ENCODE measurements at regions not wholly inside any gene's neighbourhood (a gene's known extent, or its start where the extent isn't known, plus 50 kb on each side); places are given as distances from the start of the nearest gene placed in this dataset.
"Not testable (repeated sequence)": the region's sequence is repeated elsewhere in the genome, so short reads cannot be mapped to it uniquely, and the experiment has no call there.

DNA sequence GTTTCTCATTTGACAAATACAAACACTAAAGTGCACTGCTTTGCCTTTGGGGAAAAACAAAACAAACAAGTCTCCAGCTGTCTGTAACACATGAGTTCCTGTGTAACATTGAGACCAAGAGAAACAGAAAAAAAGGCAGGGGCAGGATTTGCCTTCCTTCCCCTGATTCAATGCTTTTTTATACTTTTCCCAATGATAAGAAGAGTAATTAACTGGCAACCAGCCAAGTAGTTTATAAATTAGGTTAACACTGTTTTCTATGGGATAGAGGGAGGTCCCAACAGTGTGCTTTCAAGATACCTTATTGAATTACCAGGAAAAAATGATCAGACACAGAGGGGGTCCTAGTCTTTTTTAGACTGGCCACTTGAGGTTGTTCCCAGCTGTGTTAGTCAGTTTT, 346.8 kb downstream of the TRIM36 start:
- DNase-seq (ENCODE audit: low spot score), result no peak

DNA sequence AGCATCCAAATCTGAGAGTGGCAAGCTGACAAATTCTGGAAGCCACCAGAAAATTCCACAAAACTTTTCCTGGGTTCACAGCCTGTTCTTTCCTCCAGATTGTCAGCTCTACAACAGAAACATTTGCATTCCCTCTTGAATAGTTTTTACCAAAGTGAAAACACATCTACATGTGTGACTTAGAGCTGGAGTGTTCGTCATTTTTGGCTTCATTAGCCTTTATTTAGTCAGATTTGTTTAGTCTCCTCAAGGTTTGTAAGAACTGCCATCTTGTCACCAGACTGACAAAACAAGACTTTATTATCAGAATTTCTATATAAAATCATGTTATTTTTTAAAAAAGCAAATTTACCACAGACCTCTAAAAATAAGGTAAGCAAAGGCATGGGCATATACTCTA, 347.3 kb downstream of the TRIM36 start:
- DNase-seq (ENCODE audit: low spot score), result no peak

GRCh38 chr5:114790403-114790792, 379.3 kb downstream of the TRIM36 start:
- no peak for DNase-seq (ENCODE audit: low spot score)

- no peak for DNase-seq (ENCODE audit: low spot score)
These were observed 379.8 kb downstream of the TRIM36 start for GRCh38 chr5:114789773-114790402.

DNA sequence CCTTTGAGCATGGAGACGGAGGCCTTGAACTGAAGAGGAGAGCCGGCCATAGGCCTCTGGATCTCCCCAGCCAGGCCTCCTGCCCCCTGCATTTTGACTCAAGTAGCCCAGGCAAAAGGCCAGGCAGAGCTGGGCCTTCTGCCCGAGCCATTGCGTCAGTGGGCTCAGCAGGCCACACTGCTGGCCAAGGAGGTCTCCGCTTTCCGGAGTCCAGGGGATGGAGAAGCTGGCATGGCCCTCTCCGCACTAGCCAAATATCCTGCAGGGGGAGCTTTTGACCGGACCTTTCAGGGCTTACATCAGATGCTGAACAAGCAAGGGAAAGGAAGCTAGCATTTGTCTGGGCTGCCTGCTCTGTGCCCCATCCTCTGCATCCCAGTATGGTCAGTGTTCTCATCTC, 386.8 kb downstream of the TRIM36 start:
- DNase-seq (ENCODE audit: low spot score), result no peak

GRCh38 chr5:114782177-114782576, 387.5 kb downstream of the TRIM36 start:
- DNase-seq (ENCODE audit: low spot score), result no peak

- DNase-seq (ENCODE audit: low spot score), result no peak
These were observed 389.4 kb downstream of the TRIM36 start for GRCh38 chr5:114780290-114780689.

DNA sequence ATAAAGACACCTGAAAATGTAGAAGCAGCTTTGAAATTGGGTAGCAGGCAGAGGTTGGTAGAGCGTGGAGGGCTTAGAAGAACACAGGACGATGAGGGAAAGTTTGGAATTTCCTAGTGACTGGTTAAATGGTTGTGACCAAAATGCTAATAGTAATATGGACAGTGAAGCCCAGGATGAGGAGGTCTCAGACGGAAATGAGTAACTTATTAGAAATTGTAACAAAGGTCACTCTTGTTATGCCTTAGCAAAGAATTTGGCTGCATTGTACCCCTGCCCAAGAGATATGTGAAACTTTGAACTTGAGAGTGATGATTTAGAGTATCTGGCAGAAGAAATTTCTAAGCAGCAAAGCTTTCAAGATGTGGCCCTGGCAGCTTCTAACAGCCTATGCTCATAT, 382.5 kb downstream of the KCNN2 start:
- DNase-seq (ENCODE audit: low spot score), result no peak

GRCh38 chr5:114734238-114734637, 372.4 kb downstream of the KCNN2 start:
- DNase-seq (ENCODE audit: low spot score), result no peak

- DNase-seq (ENCODE audit: low spot score), result no peak
These were observed 368.1 kb downstream of the KCNN2 start for GRCh38 chr5:114729986-114730385.

GRCh38 chr5:114727358-114727757, 365.5 kb downstream of the KCNN2 start:
- DNase-seq (ENCODE audit: low spot score), result no peak

GRCh38 chr5:114726131-114726530, 364.3 kb downstream of the KCNN2 start:
- no peak for DNase-seq (ENCODE audit: low spot score)

DNA sequence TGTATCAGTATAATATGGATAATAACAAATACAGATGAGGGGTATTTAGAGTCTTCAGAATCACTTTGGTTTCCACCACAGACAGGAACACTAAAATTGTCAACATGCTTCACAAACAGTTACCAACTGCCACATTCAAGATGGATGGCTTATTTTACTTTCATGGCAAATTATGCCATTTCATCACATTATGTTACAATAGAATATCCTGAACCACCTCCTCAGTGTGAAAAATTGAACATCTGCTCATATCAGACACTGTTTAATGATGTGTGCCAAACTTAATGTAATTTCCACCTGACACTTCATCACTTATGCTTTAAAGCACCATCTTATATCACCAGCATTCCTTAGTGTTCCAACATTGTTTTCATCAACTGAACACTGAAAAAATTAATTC, 357.4 kb downstream of the KCNN2 start:
- no peak for DNase-seq (ENCODE audit: low spot score)

DNA sequence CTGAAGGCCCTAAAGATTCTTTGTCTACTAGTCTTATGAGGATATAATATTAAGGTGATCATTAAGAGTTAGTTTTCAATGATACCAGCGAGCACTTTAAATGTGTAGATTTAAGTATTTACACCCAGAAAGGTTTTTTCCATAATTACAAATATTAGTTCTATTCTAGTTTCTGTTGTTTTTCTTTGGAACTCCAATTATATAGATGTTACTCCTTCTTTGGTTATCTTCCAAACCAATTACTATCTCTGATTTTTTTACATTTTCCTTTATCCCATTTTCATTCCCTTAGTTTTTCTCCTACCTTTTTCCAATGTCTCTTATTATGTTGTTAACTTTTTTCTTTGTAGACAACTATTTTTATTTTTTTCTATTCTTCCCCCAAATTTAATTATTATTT, 355.1 kb downstream of the KCNN2 start:
- no peak for DNase-seq (ENCODE audit: low spot score)

- not testable (repeated sequence) for DNase-seq (ENCODE audit: low spot score)
These were observed 342.5 kb downstream of the KCNN2 start for GRCh38 chr5:114704225-114704893.

DNA sequence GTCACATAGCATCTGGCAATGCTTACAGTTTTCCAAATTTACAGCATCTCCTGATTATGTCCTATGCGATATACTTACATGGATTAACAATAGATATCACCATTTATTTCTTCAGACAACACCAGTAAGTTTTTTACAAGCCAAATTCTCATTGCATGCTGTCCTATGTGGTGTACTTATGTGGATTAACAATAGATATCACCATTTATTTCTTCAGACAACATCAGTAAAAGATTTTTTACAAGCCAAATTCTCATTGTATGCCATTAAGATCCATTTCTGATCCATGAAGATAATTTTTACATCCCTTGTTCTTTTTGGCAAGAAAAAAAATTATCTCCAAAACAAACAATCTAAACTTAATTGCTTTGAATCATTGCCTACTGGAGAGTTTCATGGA, 340.9 kb downstream of the KCNN2 start:
- no peak for DNase-seq (ENCODE audit: low spot score)

- DNase-seq (ENCODE audit: low spot score), result no peak
These were observed 340.3 kb downstream of the KCNN2 start for GRCh38 chr5:114702136-114702535.

GRCh38 chr5:114700823-114701222, 339.0 kb downstream of the KCNN2 start:
- no peak for DNase-seq (ENCODE audit: low spot score)

- no peak for DNase-seq (ENCODE audit: low spot score)
These were observed 333.5 kb downstream of the KCNN2 start for GRCh38 chr5:114695292-114695904.

GRCh38 chr5:114686356-114686755, 324.5 kb downstream of the KCNN2 start:
- no peak for DNase-seq (ENCODE audit: low spot score)

GRCh38 chr5:114678778-114679177, 316.9 kb downstream of the KCNN2 start:
- no peak for DNase-seq (ENCODE audit: low spot score)

DNA sequence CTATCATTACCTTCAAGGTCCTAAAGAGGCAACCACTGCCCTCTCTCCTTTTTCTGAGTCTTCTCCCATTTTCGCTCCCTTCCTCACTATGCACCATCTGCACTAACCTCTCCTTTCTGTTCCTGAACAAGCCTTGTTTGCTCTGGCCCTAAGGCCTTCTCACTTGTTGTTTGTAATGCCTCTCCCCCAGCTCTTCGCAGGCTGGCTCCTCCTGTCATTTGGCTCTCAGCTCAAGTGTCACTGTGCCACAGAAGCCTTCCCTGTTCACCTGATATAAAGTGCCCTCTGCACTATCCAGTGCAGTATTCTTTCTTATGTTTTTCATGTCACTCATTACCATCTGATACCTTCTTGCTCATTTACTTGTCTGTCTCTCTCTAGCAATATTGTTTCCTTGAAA, 303.7 kb downstream of the KCNN2 start:
- DNase-seq (ENCODE audit: low spot score), result no peak

- no peak for DNase-seq (ENCODE audit: low spot score)
These were observed 298.9 kb downstream of the KCNN2 start for GRCh38 chr5:114660791-114661190.

Measured in mucosa of gallbladder (tissue), 1 donor.